Right lobe of liver (tissue), 6 donors: ENCODE measurements at regions not wholly inside any gene's neighbourhood (a gene's known extent, or its start where the extent isn't known, plus 50 kb on each side); places are given as distances from the start of the nearest gene placed in this dataset.

Experiments
- ATAC-seq, 4 donors: fragments of 200-7000 bp; cut with Tn5 transposase; one replicate each; pipeline ENCODE4 v1.9.1; 2020; ENCODE audit warnings: mild to moderate bottlenecking in 4 of 4, moderate library complexity in 4 of 4
- DNase-seq, 3 donors: peaks; one replicate each; pipeline ENCODE4 v3.0.0-alpha.2; 2020
- H3K27ac ChIP-seq, 3 donors: fragments of 200-600 bp; one replicate each; pipeline ENCODE4 v1.8.0; 2022
- H3K27me3 ChIP-seq, 2 donors: fragments of 200-600 bp; one replicate each; pipeline ENCODE4 v1.8.0; 2022
- H3K36me3 ChIP-seq, 4 donors: fragments of 200-600 bp; sonication (generic) in 1 of 4; one replicate each; pipeline versions ENCODE4 v1.5.1 to v1.8.0; 2017 to 2022; ENCODE audit warnings: control low read depth in 1 of 4
- H3K4me1 ChIP-seq, 4 donors: fragments of 200-600 bp; sonication (generic) in 1 of 4; one replicate each; pipeline versions ENCODE4 v1.5.1 to v1.8.0; 2017 to 2022; ENCODE audit warnings: control low read depth in 1 of 4
- H3K4me3 ChIP-seq, 3 donors: fragments of 200-600 bp; one replicate each; pipeline ENCODE4 v1.8.0; 2022
- H3K9me3 ChIP-seq, 4 donors: fragments of 200-600 bp; sonication (generic) in 1 of 4; one replicate each; pipeline versions ENCODE4 v1.5.1 to v1.8.0; 2017 to 2022; ENCODE audit warnings: control low read depth in 1 of 4
- CTCF ChIP-seq, 4 donors: fragments of 200-600 bp in 3 of 4; fragments of 450-650 bp in 1 of 4; IDR thresholded peaks; one replicate each; pipeline versions ENCODE4 v1.5.1 to v1.8.0; 2016 to 2022; ENCODE audit warnings: antibody characterized with exemption in 4 of 4, mild to moderate bottlenecking in 2 of 4
- POLR2A ChIP-seq: fragments of 450-650 bp; IDR thresholded peaks from one replicate; pipeline ENCODE4 v1.6.1; 2017; ENCODE audit warnings: antibody characterized with exemption, mild to moderate bottlenecking
- WGBS: methylation state at CpG from one replicate; pipeline ENCODE4 v1.1.6; 2018; ENCODE audit warnings: low coverage, low lambda C conversion rate; ENCODE audit not compliant: insufficient coverage; ENCODE audit errors: missing lambda C conversion rate; 5-methylcytosine and 5-hydroxymethylcytosine counted together
- intact Hi-C, 2 donors: fragments of 100-400 bp; cut with DNase I; formaldehyde crosslinking; loops; one replicate each; pipeline versions ENCODE4 v1.11.2 to v1.14.1; 2022
- donor health status: DM: no; HTN: yes; CAD: no.
- donor health status: DM: no; HTN: no; CAD: no.
- donor health status: DM: no; HTN: no; CAD: no.
- donor health status: DM: no; HTN: yes; CAD: no.
- donor health status: DM: no; HTN: yes; CAD: no.

GRCh38 chr20:57996465-57996864 is 232.0 kb downstream of the ANKRD60 start:
- 50% methylated on average over 2 of the region's 3 CpGs for WGBS
- H3K4me1 ChIP-seq = no peaks in the 10 kb centered on the region

GRCh38 chr20:57995381-57995977 is 233.0 kb downstream of the ANKRD60 start:
- no peaks in the 10 kb centered on the region for H3K9me3 ChIP-seq
- intact Hi-C loops = no loop called here
- no peaks in the 10 kb centered on the region for H3K4me1 ChIP-seq
- no peaks in the 10 kb centered on the region for H3K27me3 ChIP-seq
- no peak for ATAC-seq
- no peaks in the 10 kb centered on the region for H3K36me3 ChIP-seq
- 88% methylated on average over 5 of the region's 8 CpGs for WGBS
- no peak overlapping the region for H3K4me3 ChIP-seq
- H3K27ac ChIP-seq = no peak overlapping the region
- DNase-seq = no peak
- no peak for TF ChIP-seq POLR2A
- no peak for TF ChIP-seq CTCF (IDR thresholded peaks at IDR 0.05)

More at GRCh38 chr20:57996465-57996864, 232.0 kb downstream of the ANKRD60 start:
- ATAC-seq (no peak), DNase-seq (no peak)
- Histone ChIP-seq H3K27ac (no peak overlapping the region), H3K27me3 (no peaks in the 10 kb centered on the region), H3K9me3 (no peaks in the 10 kb centered on the region), H3K36me3 (no peaks in the 10 kb centered on the region), H3K4me3 (no peak overlapping the region)
- no peak for TF ChIP-seq CTCF (IDR thresholded peaks at IDR 0.05)
- no peak for TF ChIP-seq POLR2A
- intact Hi-C loops = no loop called here

- intact Hi-C loops = no loop called here
- no peak for ATAC-seq
- DNase-seq = no peak
These were observed 234.6 kb downstream of the ANKRD60 start for GRCh38 chr20:57993716-57994431.

GRCh38 chr20:57991211-57991881 is 237.1 kb downstream of the ANKRD60 start:
- Histone ChIP-seq H3K9me3 (no peaks in the 10 kb centered on the region), H3K36me3 (no peaks in the 10 kb centered on the region), H3K4me1 (no peaks in the 10 kb centered on the region), H3K4me3 (no peak overlapping the region), H3K27ac (no peak overlapping the region), H3K27me3 (no peaks in the 10 kb centered on the region)
- no peak for ATAC-seq
- WGBS = 79% methylated on average over 6 of the region's 14 CpGs
- intact Hi-C loops = no loop called here
- TF ChIP-seq POLR2A (no peak), CTCF (IDR thresholded peaks at IDR 0.05) (no peak)
- no peak for DNase-seq

More at GRCh38 chr20:57993716-57994431, 234.6 kb downstream of the ANKRD60 start:
- Histone ChIP-seq H3K4me1 (no peaks in the 10 kb centered on the region), H3K27me3 (no peaks in the 10 kb centered on the region), H3K9me3 (no peaks in the 10 kb centered on the region), H3K27ac (no peak overlapping the region), H3K4me3 (no peak overlapping the region), H3K36me3 (no peaks in the 10 kb centered on the region)
- no peak for TF ChIP-seq CTCF (IDR thresholded peaks at IDR 0.05)
- TF ChIP-seq POLR2A = no peak
- WGBS = 62% methylated on average over 14 of the region's 19 CpGs
